Mesodermal cell (in vitro differentiated cells): ENCODE measurements at regions not wholly inside any gene's neighbourhood (a gene's known extent, or its start where the extent isn't known, plus 50 kb on each side); places are given as distances from the start of the nearest gene placed in this dataset.
"Not testable (repeated sequence)": the region's sequence is repeated elsewhere in the genome, so short reads cannot be mapped to it uniquely, and the experiment has no call there.

ENCODE experiments used
- H3K27ac ChIP-seq: 2 replicates; pipeline ENCODE4 v1.7.0; 2013; ENCODE audit warnings: mild to moderate bottlenecking, low read depth, low read length, moderate library complexity; ENCODE audit not compliant: severe bottlenecking
- H3K36me3 ChIP-seq: 2 replicates; pipeline ENCODE4 v1.7.1; 2013; ENCODE audit warnings: mild to moderate bottlenecking, low read length, moderate library complexity; ENCODE audit not compliant: control insufficient read depth, insufficient read depth
- H3K4me1 ChIP-seq: one replicate; pipeline ENCODE4 v1.7.1; 2013; ENCODE audit warnings: mild to moderate bottlenecking, low read length; ENCODE audit not compliant: insufficient read depth, control insufficient read depth, poor library complexity, severe bottlenecking
- H3K4me3 ChIP-seq: 2 replicates; pipeline ENCODE4 v1.7.0; 2013; ENCODE audit warnings: low read length, control low read depth, mild to moderate bottlenecking; ENCODE audit not compliant: insufficient read depth, poor library complexity, severe bottlenecking; ENCODE audit errors: extremely low read depth
- H3K9me3 ChIP-seq: 2 replicates; pipeline ENCODE4 v1.7.1; 2013; ENCODE audit warnings: mild to moderate bottlenecking, low read length, moderate library complexity; ENCODE audit not compliant: control insufficient read depth
- WGBS, 2 experiments: methylation state at CpG; one replicate each; pipeline ENCODE4 v1.1.5; 2013; ENCODE audit warnings: missing lambda C conversion rate in 2 of 2; ENCODE audit not compliant: insufficient coverage in 2 of 2; 5-methylcytosine and 5-hydroxymethylcytosine counted together

GRCh38 chr13:80888390-80888789 lies 547.5 kb upstream of the SPRY2 start:
- Histone ChIP-seq H3K4me1 (no peaks in the 10 kb centered on the region), H3K27ac (no peak overlapping the region), H3K4me3 (no peak overlapping the region), H3K9me3 (no peaks in the 10 kb centered on the region), H3K36me3 (no peaks in the 10 kb centered on the region)
- WGBS, 2 experiments = 100% methylated on average over 1 of the region's 2 CpGs

- 86% methylated on average over 1 of the region's 1 CpG; no CpG with 5 or more reads in 1 of the 2 experiments for WGBS, 2 experiments
- no peaks in the 10 kb centered on the region for H3K9me3 ChIP-seq
- no peaks in the 10 kb centered on the region for H3K4me1 ChIP-seq
- no peaks in the 10 kb centered on the region for H3K36me3 ChIP-seq
- no peak overlapping the region for H3K4me3 ChIP-seq
- no peak overlapping the region for H3K27ac ChIP-seq
These were observed 543.3 kb upstream of the SPRY2 start for GRCh38 chr13:80884056-80884785.

- H3K4me1 ChIP-seq = no peaks in the 10 kb centered on the region
- no peak overlapping the region for H3K27ac ChIP-seq
- no peaks in the 10 kb centered on the region for H3K36me3 ChIP-seq
- no peaks in the 10 kb centered on the region for H3K9me3 ChIP-seq
- H3K4me3 ChIP-seq = no peak overlapping the region
These were observed 542.6 kb upstream of the SPRY2 start for GRCh38 chr13:80883545-80883944.

- Histone ChIP-seq H3K9me3 (no peaks in the 10 kb centered on the region), H3K4me3 (no peak overlapping the region), H3K36me3 (no peaks in the 10 kb centered on the region), H3K4me1 (no peaks in the 10 kb centered on the region), H3K27ac (no peak overlapping the region)
These were observed 541.1 kb upstream of the SPRY2 start for GRCh38 chr13:80881942-80882445.

DNA sequence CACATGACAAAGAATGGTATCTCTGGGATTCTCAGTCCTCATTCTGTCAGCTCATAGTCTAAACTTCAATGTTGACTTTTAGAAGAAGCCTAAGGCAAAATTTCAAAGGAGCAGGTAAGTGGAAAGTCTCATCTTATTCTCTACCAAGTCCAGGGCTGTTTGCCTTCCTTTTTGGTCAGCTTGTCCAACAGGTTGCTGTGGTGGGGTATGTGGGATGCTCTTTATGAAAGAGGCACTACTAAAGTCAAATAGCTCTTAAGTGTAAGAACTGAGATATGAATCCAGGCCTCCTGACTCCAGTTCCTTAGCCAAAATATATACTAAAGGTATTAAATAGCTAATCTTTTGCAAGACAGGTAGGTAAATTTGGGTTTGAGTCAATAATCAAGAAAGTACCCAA lies 540.6 kb upstream of the SPRY2 start:
- Histone ChIP-seq H3K4me1 (no peaks in the 10 kb centered on the region), H3K27ac (no peak overlapping the region), H3K9me3 (no peaks in the 10 kb centered on the region), H3K4me3 (no peak overlapping the region), H3K36me3 (no peaks in the 10 kb centered on the region)

GRCh38 chr13:80881034-80881433 lies 540.1 kb upstream of the SPRY2 start:
- Histone ChIP-seq H3K36me3 (no peaks in the 10 kb centered on the region), H3K4me1 (no peaks in the 10 kb centered on the region), H3K4me3 (no peak overlapping the region), H3K27ac (no peak overlapping the region), H3K9me3 (no peaks in the 10 kb centered on the region)
- WGBS, 2 experiments = no CpG with 5 or more reads among the region's 1 CpG

- Histone ChIP-seq H3K9me3 (no peaks in the 10 kb centered on the region), H3K36me3 (no peaks in the 10 kb centered on the region)
These were observed 537.0 kb upstream of the SPRY2 start for GRCh38 chr13:80877944-80878241.

DNA sequence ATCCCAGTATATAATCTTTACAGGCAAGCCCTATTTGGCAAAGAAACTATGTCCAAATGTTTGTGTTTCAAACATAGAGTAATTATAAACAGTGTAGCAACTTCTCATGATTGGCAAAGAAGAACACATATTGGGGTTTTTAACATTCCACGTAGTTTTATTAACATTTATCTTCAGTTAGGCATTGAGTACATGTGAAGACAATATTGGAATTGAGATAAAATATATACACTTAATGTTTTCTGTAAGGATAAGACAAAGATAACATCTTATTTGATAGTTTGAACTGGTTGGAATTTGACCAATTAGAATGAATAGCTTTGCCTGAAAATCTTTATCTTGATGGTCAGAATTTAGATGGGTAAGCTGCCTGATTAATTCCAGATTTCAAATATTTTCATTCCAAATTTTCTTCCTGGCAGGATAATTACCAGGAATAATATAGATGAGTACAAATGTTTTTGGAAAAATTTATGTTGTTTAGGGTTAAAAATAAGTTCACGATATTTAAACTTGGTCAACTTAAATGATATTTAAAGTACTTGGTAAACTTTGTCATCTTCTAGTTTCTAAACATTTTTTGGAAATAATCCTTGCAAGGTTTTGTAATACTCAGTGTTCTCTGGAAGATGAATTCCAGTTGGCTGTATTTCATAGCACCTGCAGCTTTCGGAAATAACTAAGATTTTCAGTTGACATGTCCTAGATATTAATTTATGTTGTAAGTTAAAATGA lies 536.5 kb upstream of the SPRY2 start:
- WGBS, 2 experiments = 88 to 100% methylated on average over 1 of the region's 3 CpGs
- no peaks in the 10 kb centered on the region for H3K4me1 ChIP-seq

More at GRCh38 chr13:80877944-80878241, 537.0 kb upstream of the SPRY2 start:
- Histone ChIP-seq H3K4me3 (no peak overlapping the region), H3K27ac (no peak overlapping the region), H3K4me1 (no peaks in the 10 kb centered on the region)

GRCh38 chr13:80873589-80873988 lies 532.7 kb upstream of the SPRY2 start:
- H3K36me3 ChIP-seq = no peaks in the 10 kb centered on the region
- WGBS, 2 experiments = 100% methylated on average over 1 of the region's 1 CpG; no CpG with 5 or more reads in 1 of the 2 experiments
- H3K4me3 ChIP-seq = no peak overlapping the region
- no peak overlapping the region for H3K27ac ChIP-seq
- no peaks in the 10 kb centered on the region for H3K9me3 ChIP-seq
- no peaks in the 10 kb centered on the region for H3K4me1 ChIP-seq

More for the DNA sequence above, 536.5 kb upstream of the SPRY2 start:
- no peak overlapping the region for H3K27ac ChIP-seq
- no peaks in the 10 kb centered on the region for H3K36me3 ChIP-seq
- H3K9me3 ChIP-seq = no peaks in the 10 kb centered on the region
- H3K4me3 ChIP-seq = no peak overlapping the region

- not testable (repeated sequence) for H3K36me3 ChIP-seq, H3K4me1 ChIP-seq, H3K4me3 ChIP-seq, H3K9me3 ChIP-seq, H3K27ac ChIP-seq
- WGBS, 2 experiments = 90 to 100% methylated on average over 3 of the region's 7 CpGs
These were observed 531.0 kb upstream of the SPRY2 start for GRCh38 chr13:80871971-80872370.

- 100% methylated on average over 1 of the region's 4 CpGs; no CpG with 5 or more reads in 1 of the 2 experiments for WGBS, 2 experiments
- Histone ChIP-seq H3K9me3 (no peaks in the 10 kb centered on the region), H3K4me1 (no peaks in the 10 kb centered on the region), H3K36me3 (no peaks in the 10 kb centered on the region), H3K4me3 (no peak overlapping the region), H3K27ac (no peak overlapping the region)
These were observed 530.6 kb upstream of the SPRY2 start for GRCh38 chr13:80871481-80871880.
